ENCODE measurements at regions not wholly inside any gene's neighbourhood (a gene's known extent, or its start where the extent isn't known, plus 50 kb on each side); places are given as distances from the start of the nearest gene placed in this dataset.

GRCh38 chr17:77771998-77772397, 186.5 kb upstream of the TNRC6C start:
- Histone ChIP-seq H2BK5ac (ENCODE audit: low read depth, low read length) (no peak overlapping the region; the same call in 1 of the 2 replicates), H2AFZ (ENCODE audit: low read length) (no peak overlapping the region), H4K8ac (ENCODE audit: extremely low read depth, insufficient read depth, low read length) (no peak overlapping the region), H3K14ac (ENCODE audit: insufficient read length) (no peak overlapping the region), H3K36me3 (ENCODE audit: control insufficient read depth in 2 of 4, insufficient read depth in 4 of 4, low read length in 3 of 4) (no peaks in the 10 kb centered on the region), H3K23ac (ENCODE audit: insufficient read length) (no peak overlapping the region), H4K91ac (replicated peaks; ENCODE audit: insufficient read length, low read length) (peak overlapping the region; percentile 67), H3K4me3 (ENCODE audit: extremely low read depth in 1 of 4, insufficient read depth in 2 of 4, low read depth in 3 of 4, low read length in 4 of 4) (no peak overlapping the region), H3K27me3 (replicated peaks in 1 of 4; ENCODE audit: control insufficient read depth in 3 of 4, extremely low read depth in 1 of 4, insufficient read depth in 3 of 4, low read length in 3 of 4) (peaks cover 0 to 3% (median 0%) of the 10 kb centered on the region in 4 experiments; a peak in 3 of 7 replicates), H2BK12ac (ENCODE audit: low read depth, low read length) (peak overlapping the region; percentile 96; the same call in 1 of the 2 replicates), H3K9ac (replicated peaks in 1 of 4; ENCODE audit: extremely low read depth in 1 of 4, low read depth in 3 of 4, low read length in 3 of 4) (no peak overlapping the region), H3K18ac (ENCODE audit: extremely low read depth, low read length) (peak overlapping the region; percentile 75; the same call in 1 of the 2 replicates), H2BK120ac (replicated peaks; ENCODE audit: low read depth, low read length) (no peak overlapping the region), H3K4ac (replicated peaks; ENCODE audit: insufficient read length, low read depth, low read length) (no peak overlapping the region), H3K56ac (replicated peaks; ENCODE audit: insufficient read length, low read depth, low read length) (no peak overlapping the region), H3K9me3 (ENCODE audit: insufficient read depth in 2 of 2, low read depth in 1 of 2, low read length in 1 of 2) (no peaks in the 10 kb centered on the region), H3K23me2 (ENCODE audit: low read depth, low read length) (no peaks in the 10 kb centered on the region; the same call in 1 of the 2 replicates), H3K4me2 (ENCODE audit: insufficient read depth in 1 of 2, low read depth in 2 of 2, low read length in 2 of 2) (no peak overlapping the region), H4K20me1 (replicated peaks in 1 of 2; ENCODE audit: control insufficient read depth in 1 of 2, insufficient read depth in 2 of 2, low read length in 2 of 2) (no peaks in the 10 kb centered on the region), H2BK20ac (ENCODE audit: low read length) (no peak overlapping the region; the same call in 1 of the 2 replicates), H2BK15ac (ENCODE audit: low read length) (peak overlapping the region; percentile 95; the same call in 1 of the 2 replicates), H3K79me2 (ENCODE audit: control insufficient read depth in 1 of 2, insufficient read depth in 2 of 2, low read length in 2 of 2) (no peaks in the 10 kb centered on the region), H4K5ac (ENCODE audit: insufficient read length, low read depth, low read length) (no peak overlapping the region), H3K4me1 (replicated peaks in 1 of 4; ENCODE audit: control insufficient read depth in 3 of 4, insufficient read depth in 4 of 4, low read length in 3 of 4) (peaks cover 0 to 6% (median 5%) of the 10 kb centered on the region in 4 experiments; a peak in 4 of 7 replicates), H3K27ac (ENCODE audit: low read depth, low read length) (no peak overlapping the region), H3K79me1 (ENCODE audit: low read depth, low read length) (no peaks in the 10 kb centered on the region), H2AK5ac (ENCODE audit: low read depth, low read length) (0 out of 2 replicates have a peak overlapping the region, but pooled peaks have one; percentile 5)
- TF ChIP-seq RBBP5 (IDR thresholded peaks at IDR 0.05; ENCODE audit: borderline replicate concordance, low read depth, low read length) (no peak), SIN3A (conservative IDR thresholded peaks at IDR 0.05 in 1 of 2, IDR thresholded peaks at IDR 0.05 in 1 of 2; ENCODE audit: low read depth in 1 of 2, low read length in 2 of 2) (0 out of 4 replicates have a peak, but pooled peaks of 1 of the 2 experiments have one; percentile 12)
- FAIRE-seq (no peak), DNase-seq (ENCODE audit: low read depth in 1 of 2, low spot score in 2 of 2) (no peak)
- CTCF ChIA-PET (ENCODE audit: partially characterized antibody): interaction anchor here (0.6 to 6.0 kb wide), 20 partner anchors 9 to 670 kb away, joined by 3 to 42 read pairs (median 4); no protein-coding TSS in a partner anchor
- POLR2A ChIA-PET (ENCODE audit: partially characterized antibody): interaction anchor here (1.2 to 1.6 kb wide), 3 partner anchors 53 to 186 kb away, joined by 3 to 4 read pairs (median 3); partner anchors contain the start of gene TNRC6C
- 82% methylated on average over 5 of the region's 5 CpGs; no CpG with 5 or more reads in 1 of the 2 experiments for WGBS, 2 experiments (ENCODE audit: extremely low coverage in 1 of 2, insufficient coverage in 1 of 2, insufficient read length in 1 of 2, insufficient replicate concordance in 2 of 2, low coverage in 1 of 2, low lambda C conversion rate in 2 of 2, missing lambda C conversion rate in 1 of 2)
